GM21717 (cell line): ENCODE measurements at regions not wholly inside any gene's neighbourhood (a gene's known extent, or its start where the extent isn't known, plus 50 kb on each side); places are given as distances from the start of the nearest gene placed in this dataset.

Experiments used
- ATAC-seq: cut with Tn5 transposase; IDR thresholded peaks from one replicate; pipeline ENCODE4 v1.9.1; 2021; ENCODE audit warnings: mild to moderate bottlenecking, moderate library complexity; ENCODE audit not compliant: unreplicated experiment

DNA sequence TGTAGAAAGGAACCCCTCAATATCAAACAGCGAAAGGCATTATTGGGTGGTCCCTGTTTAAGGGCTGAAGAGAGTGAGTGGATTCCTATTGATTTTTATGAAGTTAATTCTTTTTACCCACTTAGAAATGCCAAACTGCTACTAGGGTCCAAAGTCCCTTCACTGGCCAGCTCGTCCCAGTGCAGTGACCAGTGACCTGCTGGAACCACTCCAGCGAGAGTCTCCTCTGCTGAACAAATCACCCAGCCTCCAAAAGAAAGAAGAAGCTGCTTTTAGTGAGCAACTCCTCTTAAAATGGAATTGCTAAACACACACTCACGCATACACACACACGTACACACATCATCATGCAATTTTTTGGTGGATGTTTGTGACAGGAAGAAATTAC, 198.2 kb upstream of the PLEKHG7 start:
- ATAC-seq: no peak

DNA sequence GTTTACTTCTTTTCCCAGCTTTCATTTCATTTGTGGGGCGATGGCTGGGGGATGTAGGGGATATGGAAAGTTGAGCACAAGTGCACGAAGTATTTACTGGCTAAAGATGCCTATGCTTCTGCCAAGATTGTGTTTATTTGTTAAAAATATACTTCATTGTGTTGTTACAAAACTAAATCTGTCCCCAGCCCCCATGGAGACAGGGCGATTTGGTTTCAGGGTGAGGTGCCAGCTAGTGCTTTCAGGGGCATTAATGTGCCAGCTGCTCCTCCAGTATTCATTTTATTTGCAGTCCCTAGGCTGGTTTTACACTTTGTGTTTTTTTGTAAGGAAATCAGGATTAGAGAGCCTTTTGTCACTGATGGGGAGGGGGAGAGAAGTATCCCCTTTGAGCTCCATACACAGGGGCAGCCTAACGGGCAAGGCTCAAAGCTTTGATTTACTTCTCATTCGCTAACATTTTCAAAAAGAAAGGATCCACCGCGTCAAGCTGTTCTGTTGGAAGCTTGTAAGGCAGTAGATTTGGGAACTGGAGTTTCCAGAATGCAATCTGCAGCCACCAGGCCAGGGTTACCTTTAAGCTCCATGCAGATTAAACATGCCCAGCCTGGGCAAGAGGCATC, 198.7 kb upstream of the PLEKHG7 start:
- ATAC-seq: no peak

- ATAC-seq: peak; percentile 58
Observed at GRCh38 chr12:92503029-92503931, 199.5 kb upstream of the PLEKHG7 start.

GRCh38 chr12:92502417-92503028, 200.3 kb upstream of the PLEKHG7 start:
- peak; percentile 52 for ATAC-seq

DNA sequence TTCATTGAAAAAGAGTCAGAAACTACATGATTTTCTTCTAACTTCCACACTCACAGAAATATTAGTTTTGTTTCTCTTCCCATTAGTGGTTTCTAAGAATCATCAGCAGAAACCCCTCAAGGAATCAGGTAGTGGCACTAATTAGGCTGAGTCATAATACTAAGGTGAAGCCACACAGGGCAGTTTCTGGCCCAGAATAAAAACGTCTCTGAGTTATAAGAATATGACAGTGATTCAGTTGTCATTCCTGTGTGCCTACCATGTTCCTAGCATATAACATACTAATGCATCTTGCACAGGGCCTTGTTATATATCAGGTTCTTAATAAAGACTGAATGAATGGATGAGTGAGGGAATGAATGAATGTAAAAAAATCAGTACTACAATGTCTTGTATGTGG, 206.0 kb upstream of the PLEKHG7 start:
- peak; percentile 72 for ATAC-seq

DNA sequence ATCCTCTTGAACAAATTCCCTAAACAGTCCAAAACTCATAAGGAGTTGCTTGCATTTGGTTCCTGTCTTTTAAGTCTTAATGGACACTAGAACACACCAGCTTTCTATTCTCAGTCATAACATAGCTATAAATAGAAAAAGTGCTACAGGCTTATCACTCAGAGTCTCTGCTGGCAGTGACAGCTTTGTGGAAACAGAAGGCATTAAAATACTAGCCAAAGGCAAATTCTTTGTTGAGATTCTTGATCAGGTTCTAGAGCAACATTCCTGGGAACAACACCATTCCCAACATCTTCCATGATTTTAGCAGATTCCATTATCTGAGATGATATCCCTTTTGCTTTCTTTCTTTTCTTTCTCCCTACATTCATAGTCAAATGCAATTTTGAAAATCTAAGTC, 207.7 kb upstream of the PLEKHG7 start:
- ATAC-seq: no peak

DNA sequence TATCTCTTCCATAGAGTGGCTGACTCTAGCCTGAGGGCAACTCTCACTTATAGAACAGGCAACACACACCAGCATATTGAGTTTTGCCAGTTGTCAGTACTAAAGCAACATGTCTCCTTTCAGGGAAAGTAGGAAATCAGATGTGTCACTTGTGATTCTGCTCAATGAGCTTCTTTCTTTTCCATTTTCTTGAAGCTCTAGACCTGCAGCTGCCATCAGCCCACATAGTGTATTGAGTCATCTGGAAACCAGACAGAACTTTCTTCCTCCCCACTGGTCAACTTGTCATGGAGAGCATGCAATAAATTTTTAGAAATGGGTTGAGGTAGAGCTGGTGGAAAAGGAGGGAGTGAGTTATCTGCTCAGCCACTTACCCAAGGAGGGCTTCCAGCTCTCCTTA, 209.0 kb upstream of the PLEKHG7 start:
- ATAC-seq: peak; percentile 55

GRCh38 chr12:92492995-92493394, 209.8 kb upstream of the PLEKHG7 start:
- ATAC-seq: no peak

DNA sequence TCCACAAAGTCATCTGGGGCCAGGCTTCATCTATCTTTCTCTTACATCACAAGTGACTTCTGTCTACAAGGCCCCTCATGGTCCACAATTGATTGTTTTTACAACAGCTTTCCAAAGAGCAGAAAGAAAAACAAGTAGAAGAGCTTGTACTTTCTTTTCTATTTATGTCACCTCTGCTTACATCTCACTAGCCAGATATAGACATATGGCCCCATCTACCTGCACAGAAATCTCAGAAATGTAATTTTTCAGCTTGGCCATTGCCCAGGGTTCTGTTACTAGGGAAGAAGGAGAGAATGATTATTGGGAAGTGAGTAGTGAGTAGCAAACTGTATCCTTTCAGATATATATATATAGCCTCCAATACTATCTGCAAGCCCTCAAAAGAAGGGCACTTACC, 210.5 kb upstream of the PLEKHG7 start:
- no peak for ATAC-seq

- no peak for ATAC-seq
Observed at GRCh38 chr12:92489781-92490180, 213.0 kb upstream of the PLEKHG7 start.

- no peak for ATAC-seq
Observed at GRCh38 chr12:92488735-92489134, 214.1 kb upstream of the PLEKHG7 start.

DNA sequence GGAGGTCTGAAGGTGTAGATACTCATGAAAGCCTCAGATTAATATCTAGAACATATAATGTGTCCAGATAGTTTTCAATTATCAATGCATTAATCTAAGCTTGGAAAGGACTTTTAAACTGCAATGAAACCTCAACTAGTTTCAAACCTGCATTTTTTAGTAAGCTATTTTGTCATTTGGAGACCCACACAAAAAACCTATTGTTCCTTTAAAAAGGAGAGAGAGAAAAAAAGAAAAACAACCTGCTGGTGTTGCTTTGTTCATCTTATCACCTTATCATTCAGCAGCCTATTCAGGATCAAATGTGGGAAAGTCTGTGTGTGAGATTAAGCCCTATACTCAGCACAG, 215.7 kb upstream of the PLEKHG7 start:
- ATAC-seq: no peak

GRCh38 chr12:92486443-92487137, 216.2 kb upstream of the PLEKHG7 start:
- ATAC-seq: no peak

DNA sequence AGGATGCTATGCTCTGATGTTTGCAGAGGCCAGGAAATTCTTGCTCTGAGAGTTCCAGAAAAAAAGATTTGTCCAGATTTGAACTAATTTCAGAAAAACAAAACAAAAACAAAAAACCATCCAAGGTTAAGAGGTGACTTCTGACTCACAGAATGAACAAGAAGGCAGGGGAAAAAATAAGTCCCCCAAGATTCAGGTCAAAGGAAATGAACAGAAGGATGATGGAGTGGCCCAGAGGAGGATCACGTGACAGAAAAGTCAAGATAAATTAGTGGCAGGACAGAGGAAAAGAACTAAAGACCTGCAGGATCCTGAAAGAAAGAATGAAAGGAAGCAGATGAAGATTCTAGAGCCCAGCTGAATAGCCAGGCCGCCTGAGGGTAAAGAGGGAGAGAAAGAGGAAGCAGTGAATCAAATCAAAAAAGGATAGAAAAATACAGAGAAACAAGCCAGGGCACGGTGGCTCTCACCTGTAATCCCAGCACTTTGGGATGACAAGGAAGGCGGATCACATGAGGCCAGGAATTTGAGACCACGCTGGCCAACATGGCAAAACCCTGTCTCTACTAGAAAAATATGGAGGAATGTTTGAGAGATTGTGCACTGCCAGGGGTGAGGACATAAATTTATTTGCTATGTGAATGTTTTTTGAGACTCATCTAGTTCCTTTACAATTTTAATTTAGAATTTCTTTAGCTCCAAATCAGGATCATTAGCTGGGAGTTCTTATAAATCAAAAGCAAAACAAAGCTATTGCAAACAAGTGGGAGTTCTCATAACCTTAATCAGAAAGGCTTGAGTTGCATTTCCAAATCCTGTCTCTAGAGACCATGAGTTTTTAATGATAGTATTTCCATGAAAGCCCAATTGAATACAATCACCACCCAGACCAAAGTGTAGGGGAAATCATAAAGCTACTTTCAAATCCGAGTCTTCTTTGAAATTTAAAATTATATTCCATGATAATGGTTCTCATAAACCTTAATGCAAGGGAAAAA, 217.1 kb upstream of the PLEKHG7 start:
- ATAC-seq: no peak

DNA sequence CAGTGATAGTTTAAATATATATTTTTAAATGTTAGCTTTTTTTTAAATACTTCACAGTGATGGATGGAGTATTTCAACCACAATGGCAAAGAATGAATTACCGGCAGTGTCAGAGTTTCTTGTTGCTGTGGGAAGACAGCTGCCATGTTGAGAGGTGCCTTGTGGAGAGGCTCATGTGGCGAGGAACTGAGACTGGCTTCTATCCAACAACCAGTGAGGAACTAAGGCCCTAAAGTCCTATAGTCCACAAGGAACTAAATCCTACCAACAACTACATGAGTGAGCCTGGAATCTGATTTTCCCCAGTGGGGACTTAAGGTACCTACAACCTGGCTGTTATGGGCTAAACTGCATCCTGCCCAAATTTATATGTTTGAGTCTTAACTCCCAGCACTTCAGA, 220.2 kb upstream of the PLEKHG7 start:
- no peak for ATAC-seq

DNA sequence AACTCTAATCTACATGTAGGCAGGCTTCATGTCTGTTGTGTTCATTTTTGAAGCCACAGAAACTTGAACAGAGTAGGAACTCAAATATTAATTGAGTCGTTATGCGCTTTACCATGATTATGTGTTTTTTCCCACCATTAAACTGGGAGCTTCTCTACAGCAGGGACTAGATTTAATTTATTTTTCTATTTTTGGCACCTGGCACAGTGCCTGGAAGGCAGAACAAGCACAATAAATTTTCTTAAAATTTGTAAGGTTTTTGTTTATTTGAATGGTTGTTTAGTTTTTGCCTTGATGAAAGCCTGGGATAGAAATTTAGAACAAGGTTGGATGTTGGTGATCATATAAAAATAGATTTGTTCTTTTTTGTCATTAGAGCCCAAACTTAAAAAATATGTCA, 221.7 kb upstream of the PLEKHG7 start:
- no peak for ATAC-seq

- no peak for ATAC-seq
Observed at GRCh38 chr12:92478692-92479091, 224.1 kb upstream of the PLEKHG7 start.

GRCh38 chr12:92476844-92477243, 225.9 kb upstream of the PLEKHG7 start:
- no peak for ATAC-seq

- no peak for ATAC-seq
Observed at GRCh38 chr12:92473564-92473963, 229.2 kb upstream of the PLEKHG7 start.

- ATAC-seq: no peak
Observed at GRCh38 chr12:92472201-92472600, 230.6 kb upstream of the PLEKHG7 start.
